ENCODE measurements at regions not wholly inside any gene's neighbourhood (a gene's known extent, or its start where the extent isn't known, plus 50 kb on each side); places are given as distances from the start of the nearest gene placed in this dataset.
"Not testable (repeated sequence)": the region's sequence is repeated elsewhere in the genome, so short reads cannot be mapped to it uniquely, and the experiment has no call there.

DNA sequence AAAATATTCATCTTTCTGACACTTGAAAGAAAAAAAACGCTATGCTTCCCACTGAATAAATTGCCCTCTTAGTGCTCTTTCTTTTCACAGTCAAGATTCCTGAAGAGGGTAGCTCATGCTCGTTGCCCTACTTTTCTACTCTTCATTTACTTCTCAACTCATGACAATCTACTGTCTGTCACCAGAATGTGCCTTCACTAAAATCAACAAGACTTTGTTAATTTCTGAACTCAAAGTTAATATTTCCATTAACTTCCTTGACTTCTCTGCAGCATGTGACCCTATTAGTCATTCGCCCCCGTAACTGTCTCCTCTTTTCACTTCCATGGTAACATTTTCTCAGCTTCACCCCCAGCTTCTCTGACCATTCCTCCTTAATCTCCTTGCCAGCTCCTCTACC lies 98.9 kb upstream of the MAPRE2 start:
- TF ChIP-seq CTCF (IDR thresholded peaks at IDR 0.05; ENCODE audit: low read depth, low read length) = no peak
- no peak for DNase-seq (ENCODE audit: low read depth, low spot score)
- no peak overlapping the region for H3K4me3 ChIP-seq (ENCODE audit: low read depth, low read length)
- in situ Hi-C loops (cut with HindIII; ENCODE audit: low sequenced_read_pairs) = no loop called here

- no peak for TF ChIP-seq CTCF (IDR thresholded peaks at IDR 0.05; ENCODE audit: low read depth, low read length)
- DNase-seq (ENCODE audit: low read depth, low spot score) = no peak
- no peak overlapping the region for H3K4me3 ChIP-seq (ENCODE audit: low read depth, low read length)
- in situ Hi-C loops (cut with HindIII; ENCODE audit: low sequenced_read_pairs) = no loop called here
These were observed 98.2 kb upstream of the MAPRE2 start for GRCh38 chr18:34942975-34943374.

- H3K4me3 ChIP-seq (ENCODE audit: low read depth, low read length) = no peak overlapping the region
- DNase-seq (ENCODE audit: low read depth, low spot score) = no peak
- in situ Hi-C loops (cut with HindIII; ENCODE audit: low sequenced_read_pairs) = no loop called here
- no peak for TF ChIP-seq CTCF (IDR thresholded peaks at IDR 0.05; ENCODE audit: low read depth, low read length)
These were observed 97.6 kb upstream of the MAPRE2 start for GRCh38 chr18:34943587-34943986.

- DNase-seq (ENCODE audit: low read depth, low spot score) = peak; percentile 30
- no peak overlapping the region for H3K4me3 ChIP-seq (ENCODE audit: low read depth, low read length)
- in situ Hi-C loops (cut with HindIII; ENCODE audit: low sequenced_read_pairs) = no loop called here
- TF ChIP-seq CTCF (IDR thresholded peaks at IDR 0.05; ENCODE audit: low read depth, low read length) = no peak
These were observed 93.5 kb upstream of the MAPRE2 start for GRCh38 chr18:34947711-34948125.

DNA sequence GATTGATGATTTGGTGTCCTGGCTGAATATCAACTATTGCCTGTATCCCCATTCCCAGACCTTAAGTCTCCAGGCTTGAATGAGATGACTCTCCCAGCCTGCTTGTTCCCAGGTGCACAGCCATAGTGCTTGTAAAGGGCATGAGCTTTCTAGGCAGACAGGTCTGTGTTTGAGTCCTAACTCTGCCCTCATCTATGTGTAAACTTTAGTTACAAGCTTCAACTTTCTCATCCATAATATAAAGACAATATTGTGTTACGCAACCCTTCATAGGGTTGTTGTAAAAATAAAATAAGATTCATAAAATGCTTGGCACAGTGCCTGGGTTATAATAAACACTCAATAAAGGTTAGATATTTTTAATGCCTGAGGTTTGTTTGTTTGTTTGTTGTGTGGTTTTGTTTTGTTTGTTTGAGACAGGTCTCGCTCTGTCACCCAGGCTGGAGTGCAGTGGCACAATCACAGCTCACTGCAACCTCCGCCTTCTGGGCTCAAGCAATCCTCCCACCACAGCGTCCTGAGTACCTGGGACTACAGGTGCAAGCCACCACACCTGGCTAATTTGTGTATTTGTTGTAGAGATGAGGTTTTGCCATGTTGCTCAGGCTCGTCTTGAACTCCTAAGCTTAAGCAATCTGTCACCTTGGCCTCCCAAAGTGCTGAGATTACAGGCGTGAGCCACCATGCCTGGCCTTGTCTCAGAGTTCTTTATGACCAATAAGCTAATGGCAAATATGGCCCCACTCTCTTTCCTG lies 89.4 kb upstream of the MAPRE2 start:
- in situ Hi-C loops (cut with HindIII; ENCODE audit: low sequenced_read_pairs) = no loop called here
- no peak for TF ChIP-seq CTCF (IDR thresholded peaks at IDR 0.05; ENCODE audit: low read depth, low read length)
- H3K4me3 ChIP-seq (ENCODE audit: low read depth, low read length) = no peak overlapping the region
- no peak for DNase-seq (ENCODE audit: low read depth, low spot score)

- no peak overlapping the region for H3K4me3 ChIP-seq (ENCODE audit: low read depth, low read length)
- in situ Hi-C loops (cut with HindIII; ENCODE audit: low sequenced_read_pairs) = no loop called here
- TF ChIP-seq CTCF (IDR thresholded peaks at IDR 0.05; ENCODE audit: low read depth, low read length) = no peak
- DNase-seq (ENCODE audit: low read depth, low spot score) = no peak
These were observed 88.0 kb upstream of the MAPRE2 start for GRCh38 chr18:34953212-34953611.

- DNase-seq (ENCODE audit: low read depth, low spot score); H3K4me3 ChIP-seq (ENCODE audit: low read depth, low read length); in situ Hi-C loops (cut with HindIII; ENCODE audit: low sequenced_read_pairs): not testable (repeated sequence)
These were observed 85.7 kb upstream of the MAPRE2 start for GRCh38 chr18:34955494-34955893.

Measured in astrocyte of the spinal cord (primary cell).